Endothelial cell of umbilical vein (primary cell): ENCODE measurements at regions not wholly inside any gene's neighbourhood (a gene's known extent, or its start where the extent isn't known, plus 50 kb on each side); places are given as distances from the start of the nearest gene placed in this dataset.

ENCODE experiments used
- BruUV-seq: library from RNA; stranded (reverse); fragments of 400-500 nt; replicated peaks from 2 replicates; lab custom pipeline; 2021; lab: Mats Ljungman, UMichigan
- CTCF ChIA-PET: fragments of 300-600, 350-600 bp; sonication (Branson Sonifier 250); formaldehyde crosslinking; loops from one replicate; lab custom pipeline; 2021; ENCODE audit warnings: antibody characterized with exemption, inconsistent platforms; lab: Charles Lee
- POLR2A ChIA-PET: fragments of 300-600, 350-600 bp; sonication (Branson Sonifier 250); formaldehyde crosslinking; loops from one replicate; lab custom pipeline; 2021; ENCODE audit warnings: antibody characterized with exemption, inconsistent platforms; lab: Charles Lee
- DNase-seq: peaks from one replicate; pipeline ENCODE4 v3.0.0-alpha.2; 2011; ENCODE audit warnings: low read depth, low spot score
- FAIRE-seq: peaks from 2 replicates; lab custom pipeline; 2011; peaks lifted over from hg19 to GRCh38; lab: Jason Lieb, UNC
- H2AFZ ChIP-seq: 2 replicates; pipeline ENCODE4 v1.6.0; 2012; ENCODE audit warnings: low read depth, low read length, control low read depth, inconsistent platforms
- H3K27ac ChIP-seq: 2 replicates; pipeline ENCODE4 v1.5.1; 2011; ENCODE audit warnings: low read depth, mild to moderate bottlenecking, control low read depth, low read length, moderate library complexity; ENCODE audit not compliant: insufficient read depth
- H3K27me3 ChIP-seq, 2 experiments: 2 replicates each; pipeline versions ENCODE4 v1.6.0 to v1.6.1; 2011; ENCODE audit warnings: low read length in 2 of 2, mixed read lengths in 1 of 2; ENCODE audit not compliant: control insufficient read depth in 2 of 2, insufficient read depth in 2 of 2
- H3K36me3 ChIP-seq, 2 experiments: 2 replicates in 1 of 2; 3 replicates in 1 of 2; pipeline ENCODE4 v1.5.1; 2011; ENCODE audit warnings: low read length in 2 of 2, mild to moderate bottlenecking in 1 of 2, moderate library complexity in 1 of 2; ENCODE audit not compliant: control insufficient read depth in 2 of 2, insufficient read depth in 2 of 2; ENCODE audit errors: extremely low read depth in 1 of 2
- H3K4me1 ChIP-seq: 3 replicates; pipeline ENCODE4 v1.5.1; 2011; ENCODE audit warnings: mild to moderate bottlenecking, low read length; ENCODE audit not compliant: control insufficient read depth, insufficient read depth; ENCODE audit errors: extremely low read depth
- H3K4me2 ChIP-seq: 2 replicates; pipeline ENCODE4 v1.6.1; 2011; ENCODE audit warnings: low read length, control low read depth, mixed read lengths; ENCODE audit not compliant: insufficient read depth
- H3K4me3 ChIP-seq, 3 experiments: fragments of 200-600 bp in 1 of 3; sonication (generic), shearing (Covaris generic) in 1 of 3; replicated peaks in 1 of 3; 2 replicates each; pipeline ENCODE4 v1.5.1; 2011 to 2016; ENCODE audit warnings: control low read depth in 3 of 3, low read length in 3 of 3, mild to moderate bottlenecking in 2 of 3, inconsistent platforms in 1 of 3, low read depth in 1 of 3, moderate library complexity in 1 of 3; ENCODE audit not compliant: insufficient read depth in 1 of 3
- H3K79me2 ChIP-seq: 2 replicates; pipeline ENCODE4 v1.6.0; 2012; ENCODE audit warnings: low read length, inconsistent platforms; ENCODE audit not compliant: control insufficient read depth, insufficient read depth
- H3K9ac ChIP-seq: replicated peaks from 2 replicates; pipeline ENCODE3; 2011; ENCODE audit warnings: low read length, control low read depth; ENCODE audit not compliant: insufficient read depth; ENCODE audit errors: extremely low read depth
- H3K9me1 ChIP-seq: replicated peaks from 3 replicates; pipeline ENCODE4 v1.6.0; 2011; ENCODE audit warnings: mild to moderate bottlenecking, low read length; ENCODE audit not compliant: control insufficient read depth, insufficient read depth; ENCODE audit errors: extremely low read depth
- H3K9me3 ChIP-seq: replicated peaks from 2 replicates; pipeline ENCODE4 v1.5.1; 2012; ENCODE audit warnings: low read length, inconsistent platforms; ENCODE audit not compliant: control insufficient read depth, insufficient read depth
- H4K20me1 ChIP-seq: replicated peaks from 2 replicates; pipeline ENCODE3; 2011; ENCODE audit warnings: mild to moderate bottlenecking, low read length; ENCODE audit not compliant: control insufficient read depth, insufficient read depth; ENCODE audit errors: extremely low read depth
- EZH2 ChIP-seq: IDR thresholded peaks from 2 replicates; pipeline ENCODE4 v1.6.1; 2012; ENCODE audit warnings: borderline replicate concordance, low read depth, mild to moderate bottlenecking, moderate library complexity, low read length, inconsistent platforms; ENCODE audit not compliant: severe bottlenecking
- FOS ChIP-seq: IDR thresholded peaks from 2 replicates; pipeline ENCODE4 v1.6.1; 2011; ENCODE audit warnings: mild to moderate bottlenecking, low read length, moderate library complexity, borderline replicate concordance; ENCODE audit not compliant: insufficient read depth
- GATA2 ChIP-seq: IDR thresholded peaks from 2 replicates; pipeline ENCODE4 v1.7.0; 2011; ENCODE audit warnings: low read depth, mild to moderate bottlenecking, moderate library complexity, mixed read lengths, low read length; ENCODE audit not compliant: insufficient read length, insufficient read depth
- JUN ChIP-seq: IDR thresholded peaks from 2 replicates; pipeline ENCODE4 v1.6.1; 2011; ENCODE audit warnings: borderline replicate concordance, low read depth; ENCODE audit not compliant: insufficient read length, insufficient read depth
- MAX ChIP-seq: IDR thresholded peaks from 2 replicates; pipeline ENCODE4 v1.6.1; 2011; ENCODE audit not compliant: insufficient read depth, insufficient read length
- MYC ChIP-seq: IDR thresholded peaks from one replicate; pipeline ENCODE4 v1.6.1; 2011; ENCODE audit warnings: mild to moderate bottlenecking, low read depth, low read length
- POLR2A ChIP-seq: IDR thresholded peaks from 2 replicates; pipeline ENCODE4 v1.6.1; 2012; ENCODE audit warnings: low read depth, mild to moderate bottlenecking, control low read depth, low read length
- POLR2AphosphoS5 ChIP-seq: IDR thresholded peaks from 2 replicates; pipeline ENCODE4 v1.6.1; 2012; ENCODE audit warnings: low read depth, mild to moderate bottlenecking, control low read depth, low read length, moderate library complexity; ENCODE audit not compliant: insufficient read depth
- dilution Hi-C: fragments of 300-500 bp; cut with MboI; formaldehyde crosslinking; loops from one replicate; pipeline ENCODE4 v1.15.0; 2019; ENCODE audit warnings: low sequenced_read_pairs; ENCODE audit not compliant: extremely low pct_ligation_motif_present
- intact Hi-C: fragments of 100-400 bp; cut with micrococcal nuclease; formaldehyde crosslinking; loops from one replicate; pipeline ENCODE4 v1.10.0; 2022
- TF ChIP-seq, protein P1 (sequence below), 2 donors: IDR thresholded peaks; 1 replicate in 1 of 2; 2 replicates in 1 of 2; pipeline ENCODE4 v1.5.1; 2011; ENCODE audit warnings: low read length in 2 of 2, mild to moderate bottlenecking in 2 of 2, moderate library complexity in 2 of 2, control low read depth in 1 of 2, inconsistent platforms in 1 of 2, low read depth in 1 of 2; ENCODE audit not compliant: insufficient read depth in 1 of 2; ENCODE audit errors: extremely low read depth in 1 of 2

DNA sequence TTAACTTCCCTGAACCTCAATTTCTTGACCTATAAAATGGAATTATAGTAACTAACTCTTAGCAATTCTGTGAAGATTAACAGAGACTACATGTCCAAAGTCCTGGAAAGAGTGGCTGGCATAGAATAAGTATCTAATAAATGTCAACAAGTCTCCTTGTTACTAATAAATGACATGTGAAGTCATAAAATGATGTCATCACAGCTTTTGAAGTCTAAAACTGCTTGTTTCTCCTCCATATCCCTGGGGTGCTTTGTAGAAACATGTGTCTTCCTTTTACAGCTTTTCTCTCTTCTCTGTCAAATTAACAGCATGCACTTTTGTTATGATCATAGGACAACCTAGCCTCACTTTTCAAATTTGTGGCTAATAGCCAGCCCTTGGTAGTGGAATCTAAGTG, 510.2 kb downstream of the NTRK3 start:
- ChIA-PET CTCF (no interaction called here), POLR2A (no interaction called here)
- H3K36me3 ChIP-seq, result no peaks in the 10 kb centered on the region
- no peaks in the 10 kb centered on the region for H3K9me1 ChIP-seq
- no peak overlapping the region for H2AFZ ChIP-seq
- BruUV-seq, result no TSS peak
- no peak for DNase-seq
- no peaks in the 10 kb centered on the region for H3K9me3 ChIP-seq
- intact Hi-C loops, result no loop called here
- no peak overlapping the region for H3K4me2 ChIP-seq
- no peaks in the 10 kb centered on the region for H3K27me3 ChIP-seq
- no peaks in the 10 kb centered on the region for H4K20me1 ChIP-seq
- no peak overlapping the region for H3K9ac ChIP-seq
- no peak for FAIRE-seq
- no peak overlapping the region for H3K27ac ChIP-seq
- TF ChIP-seq GATA2 (no peak), MYC (no peak), POLR2AphosphoS5 (no peak), MAX (no peak), POLR2A (no peak), JUN (no peak), FOS (no peak), EZH2 (no peak)
- TF ChIP-seq, protein P1, sequence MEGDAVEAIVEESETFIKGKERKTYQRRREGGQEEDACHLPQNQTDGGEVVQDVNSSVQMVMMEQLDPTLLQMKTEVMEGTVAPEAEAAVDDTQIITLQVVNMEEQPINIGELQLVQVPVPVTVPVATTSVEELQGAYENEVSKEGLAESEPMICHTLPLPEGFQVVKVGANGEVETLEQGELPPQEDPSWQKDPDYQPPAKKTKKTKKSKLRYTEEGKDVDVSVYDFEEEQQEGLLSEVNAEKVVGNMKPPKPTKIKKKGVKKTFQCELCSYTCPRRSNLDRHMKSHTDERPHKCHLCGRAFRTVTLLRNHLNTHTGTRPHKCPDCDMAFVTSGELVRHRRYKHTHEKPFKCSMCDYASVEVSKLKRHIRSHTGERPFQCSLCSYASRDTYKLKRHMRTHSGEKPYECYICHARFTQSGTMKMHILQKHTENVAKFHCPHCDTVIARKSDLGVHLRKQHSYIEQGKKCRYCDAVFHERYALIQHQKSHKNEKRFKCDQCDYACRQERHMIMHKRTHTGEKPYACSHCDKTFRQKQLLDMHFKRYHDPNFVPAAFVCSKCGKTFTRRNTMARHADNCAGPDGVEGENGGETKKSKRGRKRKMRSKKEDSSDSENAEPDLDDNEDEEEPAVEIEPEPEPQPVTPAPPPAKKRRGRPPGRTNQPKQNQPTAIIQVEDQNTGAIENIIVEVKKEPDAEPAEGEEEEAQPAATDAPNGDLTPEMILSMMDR (IDR thresholded peaks at IDR 0.05; ENCODE audit: extremely low read depth in 1 of 2, insufficient read depth in 1 of 2, low read depth in 1 of 2, low read length in 2 of 2), result no peak
- dilution Hi-C loops, result no loop called here
- H3K4me3 ChIP-seq, result no peak overlapping the region
- no peaks in the 10 kb centered on the region for H3K4me1 ChIP-seq
- H3K79me2 ChIP-seq, result no peaks in the 10 kb centered on the region
